ENCODE measurements at regions not wholly inside any gene's neighbourhood (a gene's known extent, or its start where the extent isn't known, plus 50 kb on each side); places are given as distances from the start of the nearest gene placed in this dataset.

GRCh38 chr4:30443289-30443688 lies 276.9 kb upstream of the PCDH7 start:
- no peak for TF ChIP-seq POLR2A (IDR thresholded peaks at IDR 0.05; ENCODE audit: low read length)
- no peak for TF ChIP-seq GATA1 (IDR thresholded peaks at IDR 0.05; ENCODE audit: low read depth, low read length)
